ENCODE measurements at regions not wholly inside any gene's neighbourhood (a gene's known extent, or its start where the extent isn't known, plus 50 kb on each side); places are given as distances from the start of the nearest gene placed in this dataset.

DNA sequence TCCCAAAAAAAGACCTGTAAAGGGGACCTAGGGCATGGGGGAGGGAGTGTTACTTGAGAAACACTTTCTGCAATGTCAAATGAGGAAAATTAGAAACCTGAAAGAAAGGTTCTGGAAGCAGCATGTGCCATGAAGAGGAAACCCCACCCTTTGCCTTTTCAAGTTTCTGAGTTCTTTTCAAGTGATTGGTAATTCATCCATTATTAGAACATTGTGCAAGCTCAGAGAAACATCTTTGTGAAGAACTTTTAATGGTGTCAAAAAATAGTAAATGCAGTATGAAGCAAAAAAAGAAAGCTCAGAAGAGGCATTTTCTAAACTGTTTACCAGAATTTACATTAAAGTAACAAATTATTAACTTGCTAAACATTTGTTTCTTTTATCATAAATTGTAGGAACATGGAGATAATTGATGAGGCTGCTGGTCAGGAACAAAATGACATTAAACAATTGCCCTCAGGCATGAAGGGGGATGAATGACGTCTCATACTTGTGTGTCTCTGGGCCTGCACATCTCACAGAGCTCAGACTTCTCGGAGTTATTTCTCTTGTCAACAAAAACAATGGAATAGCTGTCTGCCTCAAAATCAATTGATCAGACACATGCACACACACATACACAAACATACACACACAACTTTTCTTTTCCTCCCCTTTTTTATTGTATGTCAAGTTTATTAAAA lies 1946.0 kb upstream of the CDH6 start:
- no peak overlapping the region for H3K4me3 Mint-ChIP-seq
- intact Hi-C loops (cut with DNase I, micrococcal nuclease), result no loop called here
- H3K4me1 Mint-ChIP-seq (ENCODE audit: low read depth), result no peaks in the 10 kb centered on the region
- no peak overlapping the region for H3K27ac Mint-ChIP-seq
- no peaks in the 10 kb centered on the region for H3K27me3 Mint-ChIP-seq
- no peaks in the 10 kb centered on the region for H3K36me3 ChIP-seq (ENCODE audit: insufficient read depth, low read length)
- no peak overlapping the region for H3K27ac ChIP-seq (ENCODE audit: low read depth in 1 of 2, low read length in 2 of 2)
- no peaks in the 10 kb centered on the region for H3K4me1 ChIP-seq (ENCODE audit: insufficient read depth, low read length)
- no peak overlapping the region for H3K4me3 ChIP-seq (ENCODE audit: low read length)
- ATAC-seq (ENCODE audit: poor library complexity) (no peak), DNase-seq (no peak)
- CTCF ChIA-PET, result no interaction called here
- POLR2A ChIA-PET, result no interaction called here
- no peaks in the 10 kb centered on the region for H3K36me3 Mint-ChIP-seq (ENCODE audit: low read depth)
- no peak for TF ChIP-seq CTCF (IDR thresholded peaks at IDR 0.05)
- peaks cover 4% of the 10 kb centered on the region in 2 experiments for H3K9me3 ChIP-seq (ENCODE audit: control insufficient read depth in 1 of 2, insufficient read depth in 1 of 2, low read length in 2 of 2)
- H3K9me3 Mint-ChIP-seq, result peaks cover 12% of the 10 kb centered on the region
- no peaks in the 10 kb centered on the region for H3K27me3 ChIP-seq (ENCODE audit: control insufficient read depth in 1 of 2, insufficient read depth in 2 of 2, low read length in 2 of 2)

DNA sequence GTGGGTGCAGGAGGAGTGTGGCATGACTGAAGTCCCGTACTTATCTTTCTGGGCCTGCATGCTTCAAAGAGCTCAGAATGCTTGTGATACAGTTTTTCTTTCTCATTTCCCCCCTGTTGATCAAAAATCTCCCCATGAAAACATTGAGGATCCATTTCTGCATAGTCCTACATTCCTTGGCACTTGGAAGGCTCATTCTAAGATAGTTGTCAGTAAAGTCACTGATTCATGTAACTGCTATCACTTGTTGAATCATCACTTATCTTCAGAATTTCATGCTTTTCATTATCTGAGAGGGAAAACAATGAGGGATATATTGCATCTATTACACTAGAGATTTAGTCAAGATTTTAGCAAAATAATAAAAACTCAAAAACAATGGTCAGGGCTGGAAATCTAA lies 1953.1 kb upstream of the CDH6 start:
- no peak for TF ChIP-seq CTCF (IDR thresholded peaks at IDR 0.05)
- intact Hi-C loops (cut with DNase I, micrococcal nuclease), result no loop called here
- no peaks in the 10 kb centered on the region for H3K36me3 Mint-ChIP-seq (ENCODE audit: low read depth)
- Histone ChIP-seq H3K4me3 (ENCODE audit: low read length) (no peak overlapping the region), H3K36me3 (ENCODE audit: insufficient read depth, low read length) (no peaks in the 10 kb centered on the region), H3K9me3 (ENCODE audit: control insufficient read depth in 1 of 2, insufficient read depth in 1 of 2, low read length in 2 of 2) (peaks cover 0 to 3% of the 10 kb centered on the region in 2 experiments), H3K4me1 (ENCODE audit: insufficient read depth, low read length) (no peaks in the 10 kb centered on the region), H3K27me3 (ENCODE audit: control insufficient read depth in 1 of 2, insufficient read depth in 2 of 2, low read length in 2 of 2) (no peaks in the 10 kb centered on the region), H3K27ac (ENCODE audit: low read depth in 1 of 2, low read length in 2 of 2) (no peak overlapping the region)
- no peaks in the 10 kb centered on the region for H3K27me3 Mint-ChIP-seq
- no peak overlapping the region for H3K27ac Mint-ChIP-seq
- no peak overlapping the region for H3K4me3 Mint-ChIP-seq
- CTCF ChIA-PET, result no interaction called here
- POLR2A ChIA-PET, result no interaction called here
- no peaks in the 10 kb centered on the region for H3K4me1 Mint-ChIP-seq (ENCODE audit: low read depth)
- ATAC-seq (ENCODE audit: poor library complexity), result no peak
- no peak for DNase-seq
- peaks cover 16% of the 10 kb centered on the region for H3K9me3 Mint-ChIP-seq

GRCh38 chr5:29239606-29240005 lies 1953.9 kb upstream of the CDH6 start:
- no peak overlapping the region for H3K4me3 Mint-ChIP-seq
- no peak for TF ChIP-seq CTCF (IDR thresholded peaks at IDR 0.05)
- Histone ChIP-seq H3K9me3 (ENCODE audit: control insufficient read depth in 1 of 2, insufficient read depth in 1 of 2, low read length in 2 of 2) (peaks cover 0 to 3% of the 10 kb centered on the region in 2 experiments), H3K27ac (ENCODE audit: low read depth in 1 of 2, low read length in 2 of 2) (no peak overlapping the region), H3K27me3 (ENCODE audit: control insufficient read depth in 1 of 2, insufficient read depth in 2 of 2, low read length in 2 of 2) (no peaks in the 10 kb centered on the region), H3K4me1 (ENCODE audit: insufficient read depth, low read length) (no peaks in the 10 kb centered on the region), H3K4me3 (ENCODE audit: low read length) (no peak overlapping the region), H3K36me3 (ENCODE audit: insufficient read depth, low read length) (no peaks in the 10 kb centered on the region)
- POLR2A ChIA-PET, result no interaction called here
- H3K27me3 Mint-ChIP-seq, result no peaks in the 10 kb centered on the region
- peaks cover 16% of the 10 kb centered on the region for H3K9me3 Mint-ChIP-seq
- no peak overlapping the region for H3K27ac Mint-ChIP-seq
- DNase-seq (no peak), ATAC-seq (ENCODE audit: poor library complexity) (no peak)
- intact Hi-C loops (cut with DNase I, micrococcal nuclease), result no loop called here
- H3K36me3 Mint-ChIP-seq (ENCODE audit: low read depth), result no peaks in the 10 kb centered on the region
- no peaks in the 10 kb centered on the region for H3K4me1 Mint-ChIP-seq (ENCODE audit: low read depth)
- CTCF ChIA-PET, result no interaction called here

Data from CD4-positive, alpha-beta T cell (primary cell).